Thoracic aorta (tissue), 2 donors: ENCODE measurements at regions not wholly inside any gene's neighbourhood (a gene's known extent, or its start where the extent isn't known, plus 50 kb on each side); places are given as distances from the start of the nearest gene placed in this dataset.

Source experiments
- ATAC-seq: fragments of 150-250 bp; one replicate; pipeline ENCODE4 v1.8.0; 2017; ENCODE audit warnings: low read depth; ENCODE audit not compliant: insufficient number of reproducible peaks, low FRiP score
- DNase-seq: peaks from one replicate; pipeline ENCODE4 v3.0.0-alpha.2; 2020; ENCODE audit warnings: low spot score
- H3K27ac ChIP-seq, 2 donors: fragments of 200-600 bp; sonication (generic); 1 replicate in 1 of 2; 2 replicates in 1 of 2; pipeline ENCODE4 v1.5.1; 2016; ENCODE audit warnings: mild to moderate bottlenecking in 2 of 2, moderate library complexity in 2 of 2
- H3K27me3 ChIP-seq: fragments of 200-600 bp; sonication (generic); replicated peaks from 2 replicates; pipeline ENCODE4 v1.6.0; 2016; ENCODE audit warnings: mild to moderate bottlenecking; ENCODE audit not compliant: insufficient read depth
- H3K36me3 ChIP-seq: fragments of 200-600 bp; sonication (generic); one replicate; pipeline ENCODE4 v1.5.1; 2016
- H3K4me1 ChIP-seq, 2 donors: fragments of 200-600 bp; sonication (generic); 1 replicate in 1 of 2; 2 replicates in 1 of 2; pipeline versions ENCODE4 v1.5.1 to v1.6.0; 2016; ENCODE audit warnings: low read depth in 2 of 2, mild to moderate bottlenecking in 1 of 2; ENCODE audit not compliant: control insufficient read depth in 1 of 2
- H3K4me3 ChIP-seq: fragments of 200-600 bp; sonication (generic); 2 replicates; pipeline ENCODE4 v1.5.1; 2016; ENCODE audit warnings: mild to moderate bottlenecking
- H3K9me3 ChIP-seq: fragments of 200-600 bp; sonication (generic); 2 replicates; pipeline ENCODE4 v1.5.1; 2016
- TF ChIP-seq, protein P1 (sequence below): fragments of 200-600 bp; sonication (generic); IDR thresholded peaks from one replicate; pipeline ENCODE4 v1.5.1; 2019; ENCODE audit warnings: antibody characterized with exemption

DNA sequence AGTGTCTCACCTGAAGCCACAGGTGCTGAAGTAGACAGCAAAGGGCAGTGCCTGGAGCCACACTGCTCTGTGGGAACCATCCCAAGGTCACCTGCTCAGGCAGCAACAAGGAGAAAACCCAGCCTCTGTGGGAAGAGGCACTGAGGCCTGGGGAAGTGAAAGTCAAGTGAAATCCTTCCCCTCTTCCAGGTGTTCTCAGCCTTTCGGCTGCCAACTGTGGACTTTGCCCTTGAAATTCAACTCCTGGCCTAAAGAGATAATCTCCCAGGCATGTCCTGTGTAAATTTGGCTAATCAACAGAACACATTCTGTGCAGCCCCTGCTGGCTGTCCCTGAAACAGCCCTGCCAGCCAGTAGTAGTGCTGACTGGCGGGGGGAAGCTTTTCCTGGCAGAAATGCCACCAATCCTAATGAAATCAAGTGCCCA is 112.1 kb downstream of the RPL27A start:
- no peak overlapping the region for H3K4me3 ChIP-seq
- TF ChIP-seq, protein P1, sequence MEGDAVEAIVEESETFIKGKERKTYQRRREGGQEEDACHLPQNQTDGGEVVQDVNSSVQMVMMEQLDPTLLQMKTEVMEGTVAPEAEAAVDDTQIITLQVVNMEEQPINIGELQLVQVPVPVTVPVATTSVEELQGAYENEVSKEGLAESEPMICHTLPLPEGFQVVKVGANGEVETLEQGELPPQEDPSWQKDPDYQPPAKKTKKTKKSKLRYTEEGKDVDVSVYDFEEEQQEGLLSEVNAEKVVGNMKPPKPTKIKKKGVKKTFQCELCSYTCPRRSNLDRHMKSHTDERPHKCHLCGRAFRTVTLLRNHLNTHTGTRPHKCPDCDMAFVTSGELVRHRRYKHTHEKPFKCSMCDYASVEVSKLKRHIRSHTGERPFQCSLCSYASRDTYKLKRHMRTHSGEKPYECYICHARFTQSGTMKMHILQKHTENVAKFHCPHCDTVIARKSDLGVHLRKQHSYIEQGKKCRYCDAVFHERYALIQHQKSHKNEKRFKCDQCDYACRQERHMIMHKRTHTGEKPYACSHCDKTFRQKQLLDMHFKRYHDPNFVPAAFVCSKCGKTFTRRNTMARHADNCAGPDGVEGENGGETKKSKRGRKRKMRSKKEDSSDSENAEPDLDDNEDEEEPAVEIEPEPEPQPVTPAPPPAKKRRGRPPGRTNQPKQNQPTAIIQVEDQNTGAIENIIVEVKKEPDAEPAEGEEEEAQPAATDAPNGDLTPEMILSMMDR = no peak
- no peak overlapping the region for H3K27ac ChIP-seq
- no peaks in the 10 kb centered on the region for H3K9me3 ChIP-seq
- H3K27me3 ChIP-seq = no peaks in the 10 kb centered on the region
- H3K4me1 ChIP-seq = peaks cover 4 to 20% of the 10 kb centered on the region in 2 donors
- H3K36me3 ChIP-seq = no peaks in the 10 kb centered on the region
- no peak for DNase-seq
- no peak for ATAC-seq

DNA sequence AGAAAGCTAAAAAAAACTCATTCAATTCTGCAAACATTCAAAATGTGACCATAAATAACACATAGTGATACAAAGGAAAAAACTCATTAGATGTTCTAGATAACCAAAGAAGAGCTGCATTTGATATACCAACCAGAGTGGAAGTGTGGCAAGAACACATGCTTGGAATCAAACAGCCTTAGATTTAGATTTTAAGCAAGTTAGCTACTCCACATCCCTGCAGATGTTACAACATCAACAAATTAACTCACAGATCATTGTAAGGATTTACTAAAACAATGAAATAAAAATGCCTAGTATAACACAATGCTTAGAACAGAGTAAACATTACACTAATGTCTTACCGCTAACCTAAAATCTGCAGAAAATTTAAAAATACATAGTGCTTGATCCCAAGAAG is 114.0 kb upstream of the AKIP1 start:
- no peak overlapping the region for H3K4me3 ChIP-seq
- no peaks in the 10 kb centered on the region for H3K27me3 ChIP-seq
- no peaks in the 10 kb centered on the region for H3K36me3 ChIP-seq
- no peaks in the 10 kb centered on the region for H3K9me3 ChIP-seq
- no peak overlapping the region for H3K27ac ChIP-seq
- H3K4me1 ChIP-seq = peaks cover 4 to 28% of the 10 kb centered on the region in 2 donors
- ATAC-seq (no peak), DNase-seq (no peak)
- TF ChIP-seq, protein P1 = no peak

DNA sequence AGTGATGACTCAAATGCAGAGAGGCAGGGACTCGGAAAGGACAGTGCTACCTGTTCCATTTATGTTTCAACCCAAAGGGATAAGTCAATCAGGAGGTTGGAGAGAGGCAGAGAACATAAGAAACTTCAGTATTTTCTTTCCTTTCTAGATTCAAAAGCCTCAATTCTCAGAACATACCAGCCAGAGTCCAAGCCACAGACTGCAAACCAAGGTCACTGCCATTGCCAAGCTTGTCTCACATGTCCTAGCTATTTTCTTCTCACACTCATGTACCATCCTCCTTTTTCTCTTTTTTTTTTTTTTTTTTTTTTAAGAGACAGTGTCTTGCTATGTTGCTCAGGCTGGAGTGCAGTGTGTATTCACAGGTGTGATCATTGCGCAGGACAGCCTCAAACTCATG is 111.7 kb upstream of the AKIP1 start:
- Histone ChIP-seq H3K4me3 (no peak overlapping the region), H3K36me3 (no peaks in the 10 kb centered on the region), H3K4me1 (peaks cover 0 to 40% of the 10 kb centered on the region in 2 donors), H3K27me3 (no peaks in the 10 kb centered on the region), H3K27ac (no peak overlapping the region), H3K9me3 (no peaks in the 10 kb centered on the region)
- no peak for DNase-seq
- TF ChIP-seq, protein P1 = no peak
- ATAC-seq = no peak

DNA sequence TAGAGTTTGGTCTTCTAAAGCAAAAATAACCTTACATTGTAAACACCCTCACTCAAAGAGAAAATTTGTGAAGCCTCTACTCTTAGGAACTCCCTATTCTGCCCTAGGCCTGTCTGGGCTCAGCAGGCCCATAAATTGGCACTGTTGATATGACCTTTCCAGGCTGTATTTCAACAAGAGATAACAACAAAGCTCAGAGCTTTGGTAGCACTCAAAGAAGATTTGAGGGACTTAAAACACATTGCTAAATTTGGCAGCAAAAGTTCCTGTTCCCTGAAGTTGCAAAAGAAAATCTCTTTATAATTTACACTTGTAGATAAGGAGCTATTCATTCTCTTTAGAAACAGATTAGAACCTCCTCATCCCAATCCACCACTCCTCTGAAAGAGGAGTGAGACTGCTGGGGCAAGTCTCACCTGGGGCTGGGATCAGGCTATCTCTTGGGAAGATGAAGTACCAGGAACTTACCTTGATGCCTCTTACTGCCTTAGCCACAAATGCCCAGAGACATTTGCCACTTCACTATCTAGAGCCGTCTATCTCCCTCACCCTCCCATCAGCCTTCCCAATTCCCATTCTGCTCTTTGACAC is 110.4 kb upstream of the AKIP1 start:
- TF ChIP-seq, protein P1 = no peak
- Histone ChIP-seq H3K27me3 (no peaks in the 10 kb centered on the region), H3K4me3 (no peak overlapping the region), H3K36me3 (no peaks in the 10 kb centered on the region), H3K4me1 (peaks cover 4 to 43% of the 10 kb centered on the region in 2 donors), H3K9me3 (no peaks in the 10 kb centered on the region), H3K27ac (no peak overlapping the region)
- no peak for DNase-seq
- ATAC-seq = no peak

DNA sequence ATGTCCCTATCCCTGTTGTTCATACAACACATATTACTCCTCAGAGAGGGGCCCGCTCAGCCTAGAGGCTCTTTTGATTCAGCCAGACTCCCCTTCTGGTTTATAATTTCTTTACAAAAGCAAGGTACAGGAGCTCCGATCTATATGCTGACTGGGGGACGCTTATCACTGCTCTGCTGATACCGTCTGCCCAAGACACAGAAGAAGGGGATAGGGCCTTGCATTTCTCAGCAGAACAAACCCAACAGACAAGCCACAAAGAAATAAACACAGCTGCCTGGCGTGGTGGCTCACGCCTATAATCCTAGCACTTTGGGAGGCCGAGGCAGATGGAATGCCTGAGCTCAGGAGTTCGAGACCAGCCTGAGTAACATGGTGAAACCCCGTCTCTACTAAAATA is 109.9 kb upstream of the AKIP1 start:
- peaks cover 4 to 47% of the 10 kb centered on the region in 2 donors for H3K4me1 ChIP-seq
- no peaks in the 10 kb centered on the region for H3K27me3 ChIP-seq
- no peaks in the 10 kb centered on the region for H3K36me3 ChIP-seq
- DNase-seq (no peak), ATAC-seq (no peak)
- no peak overlapping the region for H3K4me3 ChIP-seq
- no peak overlapping the region for H3K27ac ChIP-seq
- TF ChIP-seq, protein P1 = no peak
- H3K9me3 ChIP-seq = no peaks in the 10 kb centered on the region
